DMS153 (cell line): ENCODE measurements at regions not wholly inside any gene's neighbourhood (a gene's known extent, or its start where the extent isn't known, plus 50 kb on each side); places are given as distances from the start of the nearest gene placed in this dataset.

Experiments used
- DNase-seq: peaks from one replicate; lab custom pipeline; 2025; lab: John Stamatoyannopoulos, UW

GRCh38 chr12:43294916-43295315, 257.1 kb downstream of the ADAMTS20 start:
- no peak for DNase-seq

- DNase-seq: no peak
Measured at GRCh38 chr12:43294147-43294546, 257.9 kb downstream of the ADAMTS20 start.

- no peak for DNase-seq
Measured at GRCh38 chr12:43293396-43293795, 258.6 kb downstream of the ADAMTS20 start.

- no peak for DNase-seq
Measured at GRCh38 chr12:43292699-43293098, 259.3 kb downstream of the ADAMTS20 start.

GRCh38 chr12:43291516-43291915, 260.5 kb downstream of the ADAMTS20 start:
- no peak for DNase-seq

- DNase-seq: no peak
Measured at GRCh38 chr12:43290836-43291235, 261.2 kb downstream of the ADAMTS20 start.

GRCh38 chr12:43289426-43289801, 262.6 kb downstream of the ADAMTS20 start:
- DNase-seq: no peak

GRCh38 chr12:43288671-43289425, 263.2 kb downstream of the ADAMTS20 start:
- DNase-seq: no peak

- no peak for DNase-seq
Measured at GRCh38 chr12:43287706-43288383, 264.2 kb downstream of the ADAMTS20 start.

- no peak for DNase-seq
Measured at GRCh38 chr12:43286986-43287385, 265.0 kb downstream of the ADAMTS20 start.

- DNase-seq: no peak
Measured at GRCh38 chr12:43285159-43285598, 266.8 kb downstream of the ADAMTS20 start.

GRCh38 chr12:43284486-43285158, 267.4 kb downstream of the ADAMTS20 start:
- no peak for DNase-seq

GRCh38 chr12:43283206-43283605, 268.8 kb downstream of the ADAMTS20 start:
- DNase-seq: no peak

GRCh38 chr12:43282106-43282505, 269.9 kb downstream of the ADAMTS20 start:
- no peak for DNase-seq

- DNase-seq: no peak
Measured at GRCh38 chr12:43281563-43281962, 270.4 kb downstream of the ADAMTS20 start.

- DNase-seq: no peak
Measured at GRCh38 chr12:43278541-43278832, 273.5 kb downstream of the ADAMTS20 start.

- no peak for DNase-seq
Measured at GRCh38 chr12:43277651-43278540, 274.1 kb downstream of the ADAMTS20 start.

GRCh38 chr12:43273467-43273866, 278.5 kb downstream of the ADAMTS20 start:
- no peak for DNase-seq

GRCh38 chr12:43271659-43272058, 280.3 kb downstream of the ADAMTS20 start:
- no peak for DNase-seq

- DNase-seq: no peak
Measured at GRCh38 chr12:43267818-43268217, 284.2 kb downstream of the ADAMTS20 start.

- DNase-seq: no peak
Measured at GRCh38 chr12:43261701-43262100, 290.3 kb downstream of the ADAMTS20 start.

GRCh38 chr12:43255522-43256111, 296.4 kb downstream of the ADAMTS20 start:
- no peak for DNase-seq
